ENCODE measurements at regions not wholly inside any gene's neighbourhood (a gene's known extent, or its start where the extent isn't known, plus 50 kb on each side); places are given as distances from the start of the nearest gene placed in this dataset.

DNA sequence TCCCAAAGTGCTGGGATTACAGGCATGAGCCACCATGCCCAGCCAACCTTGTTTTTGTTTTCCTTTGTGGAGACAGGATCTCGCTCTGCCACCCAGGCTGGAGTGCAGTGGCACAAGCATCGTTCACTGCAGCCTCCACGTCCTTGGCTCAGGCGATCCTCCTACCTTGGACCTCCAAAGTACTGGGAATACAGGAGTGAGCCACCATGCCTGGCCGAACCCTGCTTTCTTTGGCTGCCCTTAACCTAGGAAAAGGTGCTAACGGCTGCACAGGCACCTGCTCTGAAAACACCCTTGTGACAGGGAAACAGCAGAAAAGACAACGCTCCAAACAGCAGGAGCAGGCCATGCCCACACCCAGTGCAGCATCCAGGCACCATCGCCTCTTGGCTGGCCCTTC is 71.9 kb downstream of the OAT start:
- no peaks in the 10 kb centered on the region for H3K36me3 Mint-ChIP-seq (ENCODE audit: low read depth)
- DNase-seq (ENCODE audit: low spot score): no peak
- TF ChIP-seq, protein P1, sequence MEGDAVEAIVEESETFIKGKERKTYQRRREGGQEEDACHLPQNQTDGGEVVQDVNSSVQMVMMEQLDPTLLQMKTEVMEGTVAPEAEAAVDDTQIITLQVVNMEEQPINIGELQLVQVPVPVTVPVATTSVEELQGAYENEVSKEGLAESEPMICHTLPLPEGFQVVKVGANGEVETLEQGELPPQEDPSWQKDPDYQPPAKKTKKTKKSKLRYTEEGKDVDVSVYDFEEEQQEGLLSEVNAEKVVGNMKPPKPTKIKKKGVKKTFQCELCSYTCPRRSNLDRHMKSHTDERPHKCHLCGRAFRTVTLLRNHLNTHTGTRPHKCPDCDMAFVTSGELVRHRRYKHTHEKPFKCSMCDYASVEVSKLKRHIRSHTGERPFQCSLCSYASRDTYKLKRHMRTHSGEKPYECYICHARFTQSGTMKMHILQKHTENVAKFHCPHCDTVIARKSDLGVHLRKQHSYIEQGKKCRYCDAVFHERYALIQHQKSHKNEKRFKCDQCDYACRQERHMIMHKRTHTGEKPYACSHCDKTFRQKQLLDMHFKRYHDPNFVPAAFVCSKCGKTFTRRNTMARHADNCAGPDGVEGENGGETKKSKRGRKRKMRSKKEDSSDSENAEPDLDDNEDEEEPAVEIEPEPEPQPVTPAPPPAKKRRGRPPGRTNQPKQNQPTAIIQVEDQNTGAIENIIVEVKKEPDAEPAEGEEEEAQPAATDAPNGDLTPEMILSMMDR (IDR thresholded peaks at IDR 0.05): no peak

DNA sequence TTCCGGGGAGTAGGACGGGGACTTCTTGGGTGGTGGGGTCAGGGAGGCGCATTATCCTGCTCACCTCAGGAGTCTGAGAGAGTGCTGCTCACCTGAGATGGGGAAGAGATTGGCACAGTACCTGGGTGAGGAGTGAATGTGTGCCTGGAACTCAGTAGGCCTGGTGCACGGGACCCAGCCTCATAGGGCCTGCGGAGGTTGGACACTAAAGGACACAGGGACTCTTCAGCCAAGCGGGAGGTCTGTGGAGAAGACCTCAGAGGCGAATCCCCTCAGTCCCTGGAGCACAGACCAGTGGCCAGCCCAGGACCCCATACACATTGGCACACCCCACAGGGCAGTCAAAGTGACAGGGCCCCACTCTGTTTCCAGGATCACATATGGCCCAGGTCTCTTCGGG is 73.2 kb downstream of the OAT start:
- no peak overlapping the region for H3K4me3 Mint-ChIP-seq (ENCODE audit: unreplicated experiment)
- no peaks in the 10 kb centered on the region for H3K9me3 Mint-ChIP-seq (ENCODE audit: low read depth)
- H3K36me3 Mint-ChIP-seq (ENCODE audit: low read depth): no peaks in the 10 kb centered on the region
- H3K4me1 Mint-ChIP-seq (ENCODE audit: low read depth): peaks cover 14% of the 10 kb centered on the region
- H3K27ac Mint-ChIP-seq (ENCODE audit: unreplicated experiment): no peak overlapping the region
- no peaks in the 10 kb centered on the region for H3K27me3 Mint-ChIP-seq (ENCODE audit: low read depth)
- TF ChIP-seq, protein P1 (IDR thresholded peaks at IDR 0.05): no peak
- no peak for DNase-seq (ENCODE audit: low spot score)

More for the DNA sequence above, 71.9 kb downstream of the OAT start:
- Mint-ChIP-seq H3K27me3 (ENCODE audit: low read depth) (peaks cover 3% of the 10 kb centered on the region), H3K9me3 (ENCODE audit: low read depth) (no peaks in the 10 kb centered on the region), H3K4me1 (ENCODE audit: low read depth) (peaks cover 1% of the 10 kb centered on the region), H3K4me3 (ENCODE audit: unreplicated experiment) (no peak overlapping the region), H3K27ac (ENCODE audit: unreplicated experiment) (no peak overlapping the region)

GRCh38 chr10:124344931-124345330 is 73.8 kb downstream of the OAT start:
- Mint-ChIP-seq H3K27me3 (ENCODE audit: low read depth) (no peaks in the 10 kb centered on the region), H3K27ac (ENCODE audit: unreplicated experiment) (no peak overlapping the region), H3K4me1 (ENCODE audit: low read depth) (peaks cover 19% of the 10 kb centered on the region), H3K36me3 (ENCODE audit: low read depth) (no peaks in the 10 kb centered on the region), H3K4me3 (ENCODE audit: unreplicated experiment) (no peak overlapping the region), H3K9me3 (ENCODE audit: low read depth) (no peaks in the 10 kb centered on the region)
- no peak for DNase-seq (ENCODE audit: low spot score)
- TF ChIP-seq, protein P1 (IDR thresholded peaks at IDR 0.05): no peak

DNA sequence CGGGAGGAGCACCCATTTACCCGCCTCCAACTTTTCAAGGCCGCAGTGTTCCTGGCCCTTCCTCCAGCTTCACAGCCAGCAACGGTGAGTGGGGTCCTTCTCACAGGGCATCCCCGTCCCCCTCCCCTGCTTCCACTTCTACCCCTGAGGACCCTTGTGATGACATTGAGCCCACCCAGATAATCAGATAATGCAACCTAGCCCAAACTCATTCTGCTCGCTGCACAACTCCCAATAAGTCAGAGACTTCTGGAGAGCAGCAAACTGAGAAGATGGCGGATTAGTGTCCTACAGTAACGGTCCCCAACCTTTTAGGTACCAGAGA is 74.5 kb downstream of the OAT start:
- TF ChIP-seq, protein P1 (IDR thresholded peaks at IDR 0.05): no peak
- no peaks in the 10 kb centered on the region for H3K36me3 Mint-ChIP-seq (ENCODE audit: low read depth)
- H3K27me3 Mint-ChIP-seq (ENCODE audit: low read depth): no peaks in the 10 kb centered on the region
- peaks cover 26% of the 10 kb centered on the region for H3K4me1 Mint-ChIP-seq (ENCODE audit: low read depth)
- no peak for DNase-seq (ENCODE audit: low spot score)
- H3K27ac Mint-ChIP-seq (ENCODE audit: unreplicated experiment): no peak overlapping the region
- no peak overlapping the region for H3K4me3 Mint-ChIP-seq (ENCODE audit: unreplicated experiment)
- H3K9me3 Mint-ChIP-seq (ENCODE audit: low read depth): no peaks in the 10 kb centered on the region

- no peaks in the 10 kb centered on the region for H3K27me3 Mint-ChIP-seq (ENCODE audit: low read depth)
Measured at GRCh38 chr10:124343351-124344265, 75.1 kb downstream of the OAT start.

More at GRCh38 chr10:124343351-124344265, 75.1 kb downstream of the OAT start:
- H3K9me3 Mint-ChIP-seq (ENCODE audit: low read depth): no peaks in the 10 kb centered on the region
- H3K4me1 Mint-ChIP-seq (ENCODE audit: low read depth): peaks cover 30% of the 10 kb centered on the region
- TF ChIP-seq, protein P1 (IDR thresholded peaks at IDR 0.05): no peak
- no peak overlapping the region for H3K4me3 Mint-ChIP-seq (ENCODE audit: unreplicated experiment)
- H3K36me3 Mint-ChIP-seq (ENCODE audit: low read depth): no peaks in the 10 kb centered on the region
- no peak overlapping the region for H3K27ac Mint-ChIP-seq (ENCODE audit: unreplicated experiment)
- DNase-seq (ENCODE audit: low spot score): no peak
